CMK (cell line): ENCODE measurements at regions not wholly inside any gene's neighbourhood (a gene's known extent, or its start where the extent isn't known, plus 50 kb on each side); places are given as distances from the start of the nearest gene placed in this dataset.

Experiments
- DNase-seq: peaks from one replicate; pipeline ENCODE4 v3.0.0-alpha.2; 2010; ENCODE audit warnings: low read depth

- DNase-seq: no peak
Observed at GRCh38 chr5:143497749-143498148, 94.3 kb upstream of the NR3C1 start.

GRCh38 chr5:143496943-143497342, 93.5 kb upstream of the NR3C1 start:
- DNase-seq: no peak

- DNase-seq: no peak
Observed at GRCh38 chr5:143495821-143496275, 92.4 kb upstream of the NR3C1 start.

GRCh38 chr5:143495110-143495509, 91.6 kb upstream of the NR3C1 start:
- no peak for DNase-seq

GRCh38 chr5:143494595-143494994, 91.1 kb upstream of the NR3C1 start:
- no peak for DNase-seq

GRCh38 chr5:143494162-143494561, 90.7 kb upstream of the NR3C1 start:
- no peak for DNase-seq

GRCh38 chr5:143492783-143493182, 89.3 kb upstream of the NR3C1 start:
- no peak for DNase-seq

GRCh38 chr5:143491646-143492045, 88.2 kb upstream of the NR3C1 start:
- DNase-seq: no peak

- no peak for DNase-seq
Observed at GRCh38 chr5:143488381-143488780, 84.9 kb upstream of the NR3C1 start.

GRCh38 chr5:143484601-143485000, 81.1 kb upstream of the NR3C1 start:
- DNase-seq: no peak

GRCh38 chr5:143481697-143482531, 78.4 kb upstream of the NR3C1 start:
- no peak for DNase-seq

GRCh38 chr5:143480001-143480400, 76.5 kb upstream of the NR3C1 start:
- no peak for DNase-seq

- no peak for DNase-seq
Observed at GRCh38 chr5:143479394-143479793, 75.9 kb upstream of the NR3C1 start.

GRCh38 chr5:143476601-143477211, 73.2 kb upstream of the NR3C1 start:
- no peak for DNase-seq

GRCh38 chr5:143474616-143475015, 71.1 kb upstream of the NR3C1 start:
- DNase-seq: no peak

GRCh38 chr5:143473481-143473880, 70.0 kb upstream of the NR3C1 start:
- no peak for DNase-seq

GRCh38 chr5:143472576-143472975, 69.1 kb upstream of the NR3C1 start:
- DNase-seq: no peak

- no peak for DNase-seq
Observed at GRCh38 chr5:143471666-143472464, 68.4 kb upstream of the NR3C1 start.

- no peak for DNase-seq
Observed at GRCh38 chr5:143471041-143471509, 67.6 kb upstream of the NR3C1 start.

GRCh38 chr5:143470120-143470519, 66.6 kb upstream of the NR3C1 start:
- DNase-seq: no peak

- no peak for DNase-seq
Observed at GRCh38 chr5:143469125-143469524, 65.6 kb upstream of the NR3C1 start.

- DNase-seq: no peak
Observed at GRCh38 chr5:143466632-143467031, 63.1 kb upstream of the NR3C1 start.
